Activated CD4-positive, CD25-positive, alpha-beta regulatory T cell (primary cell): ENCODE measurements at regions not wholly inside any gene's neighbourhood (a gene's known extent, or its start where the extent isn't known, plus 50 kb on each side); places are given as distances from the start of the nearest gene placed in this dataset.
"Not testable (repeated sequence)": the region's sequence is repeated elsewhere in the genome, so short reads cannot be mapped to it uniquely, and the experiment has no call there.

Source experiments
- DNase-seq, 4 experiments: peaks; one replicate each; lab custom pipeline; 2025; lab: John Stamatoyannopoulos, UW

- not testable (repeated sequence) for DNase-seq
Observed at GRCh38 chr2:146969703-146970102, 875.1 kb upstream of the ACVR2A start.

DNA sequence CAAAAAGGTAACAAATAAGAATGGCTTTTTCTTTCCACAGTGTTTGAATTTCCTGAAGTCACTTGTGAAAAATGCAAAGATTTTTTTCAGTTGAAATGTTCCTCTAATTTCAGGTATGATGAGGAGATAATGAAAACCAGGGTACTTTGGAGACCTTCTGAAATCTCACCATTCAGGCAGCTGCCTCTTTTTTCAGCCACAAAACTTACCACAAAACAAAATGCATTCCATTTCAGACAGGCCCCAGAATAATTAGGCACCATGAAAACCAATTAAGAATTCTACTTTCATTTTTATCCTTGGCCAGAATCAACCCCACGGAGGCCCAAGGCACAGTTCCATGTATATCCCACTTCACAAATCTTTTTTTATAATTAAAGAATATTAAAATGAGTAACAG, 880.3 kb upstream of the ACVR2A start:
- no peak for DNase-seq

DNA sequence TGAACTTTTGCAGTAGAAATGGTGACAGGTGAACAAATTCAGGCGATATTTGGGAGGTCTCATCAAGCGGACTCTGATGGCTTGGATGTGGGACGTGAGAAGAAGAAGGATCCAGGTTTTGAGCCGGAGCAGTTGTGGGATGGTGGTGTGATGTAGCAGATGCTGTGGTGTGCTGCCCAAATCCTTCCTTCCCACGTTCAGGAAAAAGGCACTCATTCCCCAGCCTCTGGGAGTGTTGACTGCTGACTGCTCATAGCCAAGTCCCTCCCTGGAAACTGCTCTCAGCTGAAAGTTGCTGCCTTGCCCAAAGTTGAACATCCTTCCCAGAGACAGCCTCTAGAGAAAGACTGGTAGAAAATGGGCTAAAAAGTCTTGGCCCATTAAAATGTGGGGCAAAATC, 890.3 kb upstream of the ACVR2A start:
- no peak for DNase-seq

- no peak for DNase-seq
Observed at GRCh38 chr2:146952696-146953095, 892.1 kb upstream of the ACVR2A start.

GRCh38 chr2:146950911-146951310, 893.9 kb upstream of the ACVR2A start:
- no peak for DNase-seq

DNA sequence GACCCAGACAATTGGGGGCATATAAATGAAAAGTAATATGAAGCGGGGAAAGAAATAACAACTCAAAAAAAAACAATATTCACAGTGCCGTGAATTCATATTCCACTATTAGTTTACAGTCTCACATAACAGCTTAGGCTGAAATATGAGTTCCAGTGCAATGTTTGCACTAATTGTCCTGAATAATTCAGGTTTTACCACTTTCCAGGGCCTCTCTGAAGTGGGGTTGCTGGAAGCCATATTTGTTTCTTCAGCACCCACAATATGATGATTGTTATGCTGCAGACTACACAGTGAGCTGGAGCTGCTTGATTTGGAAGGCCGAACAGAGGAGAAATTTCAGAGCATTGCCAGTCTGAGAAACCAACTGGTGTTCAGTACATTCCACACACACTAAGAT, 894.5 kb upstream of the ACVR2A start:
- no peak for DNase-seq

DNA sequence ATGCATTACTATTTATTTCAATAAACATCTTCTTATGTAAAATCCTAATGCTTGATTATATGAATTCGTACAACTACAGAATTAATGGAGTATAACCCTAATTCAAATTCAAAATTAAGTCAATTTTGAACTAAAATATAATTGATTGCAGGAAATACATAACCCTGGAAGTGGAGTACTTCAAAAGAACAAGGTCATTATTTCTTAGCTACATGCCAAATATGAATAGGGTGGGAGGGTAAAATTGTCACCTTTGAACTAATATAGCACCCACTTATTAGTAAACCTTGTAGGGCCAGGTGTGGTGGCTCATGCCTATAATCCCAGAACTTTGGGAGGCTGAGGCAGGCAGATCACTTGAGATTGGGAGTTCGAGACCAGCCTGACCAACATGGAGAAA, 895.4 kb upstream of the ACVR2A start:
- no peak for DNase-seq

DNA sequence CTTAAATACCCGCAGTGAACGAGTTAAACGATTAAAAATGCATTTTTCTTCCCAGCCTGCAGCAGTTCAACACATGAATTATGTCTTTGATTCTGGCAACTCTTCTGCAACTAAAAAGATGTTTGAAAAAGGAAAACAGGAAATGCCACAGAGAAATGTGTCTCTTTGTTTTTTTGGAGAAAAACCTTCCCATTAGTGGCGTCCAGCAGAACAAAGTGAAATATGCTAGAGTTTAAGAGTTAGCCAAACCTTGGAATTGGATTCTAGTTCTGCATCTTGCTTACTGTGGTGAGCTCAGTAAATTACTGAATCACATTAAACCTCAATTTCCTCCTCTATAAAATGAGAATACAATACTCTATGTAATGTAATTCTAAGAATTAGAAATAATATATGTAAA, 900.2 kb upstream of the ACVR2A start:
- no peak for DNase-seq

DNA sequence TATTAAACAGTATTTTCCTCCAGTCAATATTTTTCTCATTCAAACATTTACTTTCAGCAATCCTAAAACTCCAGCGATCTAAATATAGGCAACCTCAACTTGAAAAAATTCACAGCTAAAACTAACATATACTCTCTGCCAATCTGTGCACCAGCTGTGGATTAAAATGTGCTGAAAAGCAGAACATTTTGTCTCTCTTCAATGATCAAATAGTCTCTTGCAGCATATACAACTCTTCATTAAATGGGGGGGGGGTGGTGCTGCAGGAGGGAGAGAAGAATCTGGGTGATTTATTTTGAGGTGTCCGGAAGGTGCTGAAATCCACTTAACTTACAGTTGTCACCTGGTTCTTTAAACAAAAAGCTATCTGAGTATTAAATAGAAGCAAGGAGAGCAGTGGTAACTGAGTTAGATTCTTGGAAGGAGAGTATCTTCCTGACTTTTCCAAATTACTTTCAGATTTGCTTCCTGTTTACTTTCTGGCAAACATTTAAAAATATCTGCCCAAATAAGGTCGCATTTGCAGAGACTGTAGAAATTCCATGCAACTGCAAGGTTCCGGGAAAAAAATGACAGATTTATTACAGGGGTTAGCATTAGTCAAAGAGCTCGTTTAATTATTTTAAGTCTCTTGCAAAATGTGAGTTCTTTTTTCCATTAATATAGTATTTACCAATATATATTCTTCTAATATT, 904.7 kb upstream of the ACVR2A start:
- no peak for DNase-seq

- no peak for DNase-seq
Observed at GRCh38 chr2:146934921-146935320, 909.9 kb upstream of the ACVR2A start.

GRCh38 chr2:146931109-146931508, 913.7 kb upstream of the ACVR2A start:
- no peak for DNase-seq

DNA sequence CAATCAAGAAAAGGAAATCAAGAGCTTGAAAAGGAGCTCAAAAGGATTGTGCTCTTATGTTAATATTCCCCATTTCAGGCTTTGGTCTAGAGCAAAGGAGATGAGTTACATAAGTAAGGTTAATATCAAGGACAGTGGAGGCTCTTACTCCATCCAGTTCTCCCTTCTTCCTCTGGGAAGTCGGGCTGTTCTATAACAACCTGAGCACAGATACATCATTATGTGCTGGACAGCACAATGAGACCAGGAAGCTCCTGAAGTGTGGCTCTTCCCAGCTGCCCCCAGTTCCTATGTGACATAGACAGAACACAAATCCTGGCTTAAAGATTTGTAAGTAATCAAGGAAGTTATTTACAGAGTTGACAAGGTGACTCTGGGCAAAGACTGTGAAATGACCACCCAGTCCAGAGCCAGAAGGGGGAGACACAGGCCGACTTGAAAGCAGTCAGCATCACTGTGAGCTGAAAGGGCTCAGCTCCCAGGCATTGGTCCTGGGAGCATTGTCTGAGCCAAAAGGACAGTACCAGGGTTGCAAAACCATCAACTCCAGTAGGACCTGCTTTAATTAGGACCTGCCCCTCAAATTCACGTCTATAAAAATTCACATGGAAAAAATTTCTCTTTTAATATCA, 917.6 kb upstream of the ACVR2A start:
- DNase-seq: no peak

- DNase-seq: no peak
Observed at GRCh38 chr2:146918280-146918679, 926.5 kb upstream of the ACVR2A start.

DNA sequence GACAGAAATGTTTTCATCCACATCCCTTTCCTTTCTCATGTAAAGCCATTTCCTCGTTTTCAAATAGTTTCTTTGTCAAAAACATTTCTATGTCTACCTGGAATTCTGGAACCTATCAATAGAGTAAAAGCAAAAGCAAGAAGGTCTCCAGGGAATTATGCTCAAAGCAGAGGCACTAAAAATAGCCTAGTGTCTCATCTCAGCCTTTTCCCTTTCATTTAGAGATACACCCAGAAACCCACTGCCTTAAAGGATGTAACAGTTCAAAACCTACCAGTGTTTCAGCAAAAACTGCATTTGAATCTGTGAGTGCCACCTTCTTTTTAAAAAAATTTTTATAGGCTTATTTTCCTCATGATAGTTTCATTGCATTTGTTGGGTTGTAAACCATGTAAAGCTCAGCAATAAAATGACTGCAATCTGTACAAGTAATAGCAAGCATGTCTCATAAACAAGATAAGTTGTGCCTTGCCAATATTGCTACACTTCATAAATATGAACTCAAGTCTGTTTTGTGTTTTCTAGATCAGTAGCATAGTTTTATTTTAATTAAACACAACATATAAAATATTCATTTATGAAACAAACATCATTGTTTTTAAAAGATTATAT, 927.3 kb upstream of the ACVR2A start:
- DNase-seq: no peak

DNA sequence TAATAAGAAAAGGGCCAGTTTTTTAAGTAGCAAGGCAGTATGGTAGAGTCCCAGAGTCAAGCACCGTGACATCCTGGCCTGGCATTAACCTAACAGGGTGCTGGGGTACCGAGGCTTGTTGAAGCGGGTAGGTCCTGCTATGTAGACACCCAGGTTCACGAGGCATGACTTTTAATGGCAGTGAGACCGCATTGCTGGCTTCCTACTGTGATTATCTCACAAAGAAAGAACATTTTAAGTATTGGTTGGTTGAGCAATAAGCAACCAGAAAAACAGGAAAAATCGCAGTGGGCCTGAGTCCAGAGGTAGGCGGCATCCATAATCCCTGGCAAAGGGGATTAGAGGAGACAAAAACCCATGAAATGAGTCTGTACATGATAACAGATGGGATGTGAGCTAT, 927.9 kb upstream of the ACVR2A start:
- no peak for DNase-seq

GRCh38 chr2:146913476-146913875, 931.4 kb upstream of the ACVR2A start:
- no peak for DNase-seq

DNA sequence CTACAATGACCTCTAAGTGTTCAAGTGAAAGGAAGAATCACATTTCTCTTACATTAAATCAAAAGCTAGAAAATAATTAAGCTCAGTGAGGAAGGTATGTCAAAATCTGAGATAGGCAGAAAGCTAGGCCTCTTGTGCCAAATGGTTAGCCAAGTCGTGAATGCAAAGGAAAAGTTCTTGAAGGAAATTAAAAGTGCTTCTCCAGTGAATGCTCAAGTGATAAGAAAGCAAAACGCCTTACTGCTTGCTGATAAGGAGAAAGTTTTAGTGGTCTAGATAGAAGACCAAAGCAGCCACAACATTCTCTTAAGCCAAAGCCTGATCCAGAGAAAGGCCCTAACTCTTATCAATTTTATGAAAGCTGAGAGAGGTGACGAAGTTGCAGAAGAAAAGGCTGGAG, 932.3 kb upstream of the ACVR2A start:
- DNase-seq: no peak

DNA sequence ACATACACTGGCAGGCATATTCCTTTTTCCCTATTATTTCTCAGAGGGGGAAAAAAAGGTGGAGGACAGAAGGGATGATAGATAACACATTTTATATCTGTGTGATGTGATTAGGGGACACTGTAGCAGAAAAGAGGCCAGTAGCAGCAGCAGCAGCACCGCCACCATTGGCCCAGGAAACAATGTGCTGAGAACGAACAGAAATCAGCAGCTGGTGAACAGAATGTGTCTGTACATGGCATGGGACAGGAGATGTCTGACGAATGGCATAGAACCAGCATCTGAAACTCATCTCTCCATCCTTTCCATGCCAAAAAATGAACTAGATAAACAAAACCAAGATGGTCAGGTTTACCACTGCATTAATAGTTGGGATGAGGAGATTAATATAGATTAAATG, 936.1 kb upstream of the ACVR2A start:
- no peak for DNase-seq

DNA sequence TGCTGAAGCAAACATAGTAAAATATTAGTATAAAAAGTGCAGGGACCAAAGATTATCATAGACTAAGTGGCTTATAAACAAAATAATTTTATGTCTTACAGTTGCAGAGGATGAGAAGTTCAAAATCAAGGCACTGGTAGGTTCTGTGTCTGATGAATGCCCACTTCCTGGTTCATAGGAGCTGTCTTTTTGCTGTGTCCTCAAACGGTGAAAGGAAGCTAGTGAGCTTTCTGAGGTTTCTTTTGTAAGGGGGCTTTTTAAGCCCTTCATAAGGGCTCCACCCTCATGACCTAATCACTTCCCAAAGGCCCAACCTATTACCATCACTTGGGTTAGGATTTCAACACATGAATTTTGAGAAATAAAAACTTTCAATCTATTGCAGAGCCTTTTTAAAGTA, 946.7 kb upstream of the ACVR2A start:
- no peak for DNase-seq

DNA sequence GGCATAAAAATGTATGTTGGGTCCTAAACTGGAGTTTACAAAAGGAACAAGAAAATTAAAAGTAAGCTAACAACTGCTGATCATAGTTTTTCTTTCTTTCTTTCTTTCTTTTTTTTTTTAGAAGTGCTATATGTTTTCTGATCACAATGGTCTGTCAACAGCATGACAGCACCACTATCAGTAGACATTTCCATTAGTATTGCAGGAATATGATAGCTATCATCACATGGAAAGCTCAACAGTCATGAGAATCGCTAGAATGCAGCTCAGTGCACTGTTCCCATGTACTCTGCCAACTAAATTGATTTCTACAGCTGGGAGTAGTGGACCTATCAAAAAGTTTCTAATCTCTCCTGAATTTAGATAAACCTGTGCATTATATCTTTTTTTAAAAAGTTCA, 950.3 kb upstream of the ACVR2A start:
- no peak for DNase-seq

DNA sequence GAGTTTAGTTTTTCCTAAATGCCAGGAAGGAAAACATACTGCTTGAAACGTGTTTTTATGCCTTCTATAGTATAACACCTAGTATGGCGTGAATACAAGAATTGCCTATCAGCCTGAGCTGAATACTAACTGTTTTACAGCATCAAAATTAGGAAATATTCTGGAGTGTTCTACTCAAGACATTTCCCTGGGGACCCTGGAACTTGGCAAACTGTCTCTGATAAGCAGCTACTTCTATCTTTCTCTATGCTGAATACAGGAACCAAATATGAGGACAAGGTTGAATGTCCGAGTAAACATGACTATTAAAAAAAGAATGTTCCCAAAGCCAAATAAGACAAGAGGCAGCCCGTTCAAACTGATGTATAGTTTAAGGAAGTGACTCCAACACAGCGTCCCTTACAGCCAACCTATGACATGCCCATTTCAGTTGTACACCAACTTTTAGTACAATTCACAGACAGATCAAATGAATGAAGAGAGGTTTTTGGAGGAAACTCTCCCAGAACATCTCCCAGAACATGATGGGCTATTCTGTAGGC, 951.3 kb upstream of the ACVR2A start:
- DNase-seq: no peak

GRCh38 chr2:146890491-146890890, 954.3 kb upstream of the ACVR2A start:
- no peak for DNase-seq

GRCh38 chr2:146879882-146880281, 964.9 kb upstream of the ACVR2A start:
- no peak for DNase-seq
